GM18511 (cell line): ENCODE measurements at regions not wholly inside any gene's neighbourhood (a gene's known extent, or its start where the extent isn't known, plus 50 kb on each side); places are given as distances from the start of the nearest gene placed in this dataset.

ENCODE experiments used
- ATAC-seq: cut with Tn5 transposase; IDR thresholded peaks from one replicate; pipeline ENCODE4 v1.9.1; 2021; ENCODE audit warnings: mild to moderate bottlenecking, moderate library complexity; ENCODE audit not compliant: unreplicated experiment

DNA sequence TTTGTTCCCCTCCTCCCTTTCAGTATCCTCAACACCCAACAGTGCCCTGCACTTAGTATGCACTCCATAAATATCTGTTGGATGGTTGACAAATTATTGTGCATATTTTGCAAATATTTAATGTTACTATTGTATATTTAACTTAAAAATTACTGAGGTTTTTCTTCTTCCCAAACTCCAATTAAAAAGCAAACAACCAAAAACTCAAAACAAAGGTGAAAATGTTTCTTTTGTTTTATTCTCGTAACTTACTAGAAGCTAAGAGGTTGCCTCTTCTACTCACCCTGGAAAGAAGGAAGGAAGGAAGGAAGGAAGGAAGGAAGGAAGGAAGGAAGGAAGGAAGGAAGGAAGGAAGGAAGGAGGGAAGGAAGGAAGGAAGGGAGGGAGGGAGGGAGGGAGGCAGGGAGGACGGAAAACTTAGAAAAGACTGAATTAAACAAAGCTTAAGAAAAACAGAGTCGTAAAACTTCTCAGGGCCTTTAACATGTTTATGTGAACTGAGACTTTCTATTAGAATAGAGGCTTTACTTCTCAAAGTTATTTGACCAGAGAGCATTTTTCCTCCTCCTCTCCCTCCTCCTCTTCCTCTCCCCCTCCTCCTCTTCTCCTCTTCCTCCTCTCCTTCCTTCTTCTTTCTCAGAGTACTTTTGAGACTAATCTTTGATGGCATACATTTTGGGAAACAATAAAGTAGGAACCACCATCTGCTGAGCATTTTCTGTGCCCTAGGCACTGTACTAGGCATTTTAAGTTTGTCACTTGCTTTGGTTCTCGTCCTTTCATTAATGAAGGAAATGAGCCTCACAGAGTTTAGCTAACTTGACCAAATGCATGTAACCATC is 396.6 kb upstream of the WWC1 start:
- no peak for ATAC-seq

DNA sequence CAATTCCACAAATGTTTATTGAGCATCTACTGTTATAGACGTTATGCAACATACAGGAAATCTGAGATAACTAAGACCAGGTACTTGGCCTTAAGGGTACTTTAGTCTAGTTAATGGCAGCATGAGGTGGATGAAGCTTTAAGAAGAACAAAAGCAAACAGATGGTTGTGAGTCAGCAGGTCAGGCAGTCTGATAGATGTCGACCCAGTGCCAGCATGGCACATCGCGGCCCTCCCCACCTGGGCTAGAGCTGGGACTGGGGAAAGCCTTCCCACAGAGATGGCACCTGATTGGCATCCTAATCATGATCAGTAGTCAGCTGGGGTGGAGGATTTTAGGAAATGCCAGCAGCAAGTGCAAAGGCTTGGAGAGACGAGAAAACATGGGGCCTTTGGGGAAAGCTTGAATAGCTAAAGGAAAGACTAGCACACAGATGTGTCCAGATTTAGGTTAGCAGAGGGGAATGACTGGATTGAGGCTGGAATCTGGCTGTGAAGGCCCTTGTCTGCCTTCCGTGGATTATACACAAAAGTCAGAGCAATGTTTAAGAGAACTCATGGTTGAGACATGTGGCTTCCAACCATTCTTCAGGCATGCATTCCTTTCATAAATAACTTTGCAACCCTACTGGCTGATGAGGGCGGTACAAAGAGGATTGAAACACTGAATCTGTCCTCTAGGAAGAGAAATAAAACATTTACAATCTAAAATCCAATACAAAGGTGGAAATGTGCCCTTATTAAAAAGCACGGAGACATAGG is 395.4 kb upstream of the WWC1 start:
- no peak for ATAC-seq

DNA sequence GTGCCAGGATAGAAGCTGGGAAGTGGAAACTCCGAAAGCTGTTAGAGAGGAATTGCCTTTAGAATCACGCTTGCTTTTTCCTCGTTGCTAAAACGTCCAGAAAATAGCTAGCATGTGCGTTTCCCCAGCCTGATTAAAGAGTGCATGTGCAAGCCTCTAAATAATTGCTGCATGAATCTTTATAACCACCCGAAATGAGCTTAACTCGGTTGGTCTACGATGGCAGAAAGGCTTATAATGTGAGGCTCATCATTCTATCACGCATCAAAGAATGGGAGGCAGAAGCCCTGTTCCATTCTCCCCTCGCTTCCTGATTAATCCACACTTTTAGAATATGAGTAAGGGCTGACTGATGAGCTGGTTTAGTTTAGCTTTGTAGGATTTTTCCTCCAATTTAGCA is 394.6 kb upstream of the WWC1 start:
- no peak for ATAC-seq

DNA sequence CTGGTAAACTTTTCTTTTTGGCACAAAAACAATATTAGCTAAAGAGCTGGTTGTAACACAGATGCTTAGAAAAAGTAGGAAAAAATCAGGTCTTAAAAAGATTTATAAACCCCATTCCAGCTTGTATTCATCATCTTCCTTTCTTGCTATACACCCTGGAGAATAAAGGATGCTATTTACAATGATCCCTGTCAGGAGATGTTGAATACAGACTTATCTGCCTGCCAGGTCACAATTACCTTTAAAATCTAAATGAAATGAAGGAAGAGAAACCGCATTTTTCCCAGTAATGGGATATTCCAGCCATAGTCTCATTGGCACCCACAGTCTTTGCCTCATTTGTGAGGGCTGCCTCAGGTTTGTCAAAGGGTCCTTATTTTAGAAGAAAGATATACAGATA is 394.1 kb upstream of the WWC1 start:
- ATAC-seq: no peak

DNA sequence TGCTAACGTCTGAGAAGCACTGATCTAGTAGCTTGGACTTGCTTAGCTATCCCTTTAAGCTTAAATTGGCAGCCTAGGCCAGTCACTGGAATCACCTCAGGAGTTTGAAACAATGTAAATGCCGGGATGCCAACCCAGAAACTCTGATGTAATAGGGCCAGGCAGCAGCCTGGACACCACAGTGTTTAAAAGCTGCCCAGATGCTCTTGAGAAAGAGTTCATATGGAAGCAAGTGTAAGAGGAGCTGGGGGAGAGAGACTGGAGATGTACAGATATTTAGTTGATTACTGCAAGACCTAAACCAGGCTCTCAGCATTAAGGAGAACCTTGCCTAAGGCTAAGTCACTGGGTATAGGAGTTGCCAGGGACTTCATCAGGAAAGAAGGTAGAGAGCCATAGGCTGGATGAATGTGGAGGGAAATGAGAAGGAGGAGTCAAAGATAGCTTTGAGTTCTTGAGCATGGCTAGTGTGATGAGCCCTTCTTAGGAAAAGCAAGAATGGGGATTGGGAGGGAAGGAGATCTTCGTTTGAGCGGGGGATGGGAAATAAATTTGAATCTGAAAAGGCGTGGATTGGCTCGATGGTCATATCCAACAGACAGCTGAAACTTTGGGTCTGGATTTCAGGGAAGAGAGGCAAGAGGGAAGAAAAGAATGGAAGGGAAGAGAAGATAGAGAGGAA is 392.9 kb upstream of the WWC1 start:
- no peak for ATAC-seq

DNA sequence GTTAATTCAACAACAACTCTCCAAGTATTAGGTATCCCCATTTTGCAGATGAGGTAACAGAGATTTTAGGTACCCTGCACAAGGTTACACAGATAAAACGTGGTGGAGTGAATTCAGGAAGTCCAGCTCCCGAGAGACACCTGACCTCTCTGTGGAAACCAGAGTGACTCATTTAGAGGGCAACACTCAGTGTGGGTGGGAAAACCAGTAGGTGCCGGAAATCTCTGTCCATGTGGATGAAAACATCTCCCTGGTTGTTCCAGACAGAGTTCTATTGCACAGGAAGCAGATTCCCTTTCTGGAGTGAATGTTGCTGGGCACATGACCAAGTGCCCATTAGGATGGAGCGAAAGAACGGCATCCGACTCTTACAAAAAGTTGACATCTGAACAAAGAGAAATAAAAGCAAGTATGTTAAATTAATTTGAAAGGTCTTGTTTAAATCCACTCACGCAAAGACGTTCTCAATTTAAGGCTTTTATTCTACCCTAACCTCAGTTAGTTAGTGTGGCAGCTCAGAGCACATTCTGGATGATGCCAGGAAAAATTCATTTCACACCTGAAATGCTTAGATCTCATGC is 391.9 kb upstream of the WWC1 start:
- ATAC-seq: no peak

DNA sequence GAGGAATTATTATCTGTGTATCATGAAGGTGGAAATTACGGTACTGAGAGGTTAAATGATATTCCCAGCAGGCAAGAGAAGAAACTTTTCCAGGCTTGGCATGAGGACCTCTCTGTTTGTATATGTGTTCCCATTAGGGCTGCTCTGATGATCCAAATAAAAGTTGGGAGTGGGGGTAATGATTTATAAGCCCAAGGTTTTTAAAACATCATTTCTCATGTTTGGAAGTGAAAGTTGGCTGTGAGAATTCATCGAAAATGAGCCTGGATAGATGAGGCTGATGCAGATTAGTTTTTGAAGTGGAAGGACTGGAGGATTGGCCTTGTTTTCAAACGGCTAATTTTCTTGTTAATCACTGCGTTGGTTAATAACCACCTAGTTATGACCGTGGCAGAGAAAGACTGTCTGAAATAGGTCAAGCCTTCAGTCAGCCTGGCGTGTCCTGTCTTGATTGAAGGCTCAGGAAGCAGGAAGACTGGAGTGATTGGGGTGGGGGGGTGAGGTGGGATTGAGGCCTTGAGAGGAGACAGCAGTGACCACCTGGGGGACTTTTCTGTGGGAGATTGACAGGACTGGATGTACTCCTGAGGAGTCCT is 391.0 kb upstream of the WWC1 start:
- no peak for ATAC-seq

DNA sequence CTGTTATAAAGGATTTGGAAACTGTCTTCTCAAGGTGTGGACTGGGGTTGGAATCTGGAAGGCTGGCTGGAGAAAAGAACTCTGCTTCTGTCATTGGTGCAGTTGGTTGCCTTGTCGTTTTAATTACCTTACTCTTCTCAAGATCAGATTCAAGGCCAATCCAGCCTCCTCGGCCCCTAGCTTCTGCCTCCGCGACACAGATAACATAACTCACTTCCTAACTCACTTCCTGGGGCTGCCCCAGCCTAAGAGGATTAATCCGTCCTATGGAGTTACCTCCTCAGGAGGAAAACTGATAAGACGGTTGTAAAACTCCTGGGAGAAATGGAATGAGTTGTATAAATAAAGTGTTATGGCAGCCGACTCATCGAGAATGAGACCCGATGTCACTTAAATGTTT is 389.1 kb upstream of the WWC1 start:
- ATAC-seq: no peak

DNA sequence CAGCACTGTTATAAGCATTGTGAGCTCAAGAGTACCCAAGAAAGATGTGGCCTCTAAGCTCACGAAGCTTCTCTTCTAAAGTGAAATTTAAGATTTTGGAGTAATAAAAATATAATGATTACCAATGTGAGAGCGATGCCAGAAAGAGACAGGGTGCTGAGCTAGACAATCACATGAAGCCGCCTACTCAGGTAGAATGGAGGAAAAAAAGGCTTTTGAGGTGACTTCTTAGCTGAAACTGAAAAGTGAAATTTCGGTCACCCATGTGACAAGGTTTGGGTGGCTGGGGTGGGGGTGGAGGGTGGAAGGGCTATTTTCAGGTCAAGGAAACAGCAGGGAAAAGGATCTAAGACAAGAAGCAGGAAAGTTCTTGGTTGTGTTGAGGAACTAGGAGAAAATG is 388.2 kb upstream of the WWC1 start:
- ATAC-seq: no peak

DNA sequence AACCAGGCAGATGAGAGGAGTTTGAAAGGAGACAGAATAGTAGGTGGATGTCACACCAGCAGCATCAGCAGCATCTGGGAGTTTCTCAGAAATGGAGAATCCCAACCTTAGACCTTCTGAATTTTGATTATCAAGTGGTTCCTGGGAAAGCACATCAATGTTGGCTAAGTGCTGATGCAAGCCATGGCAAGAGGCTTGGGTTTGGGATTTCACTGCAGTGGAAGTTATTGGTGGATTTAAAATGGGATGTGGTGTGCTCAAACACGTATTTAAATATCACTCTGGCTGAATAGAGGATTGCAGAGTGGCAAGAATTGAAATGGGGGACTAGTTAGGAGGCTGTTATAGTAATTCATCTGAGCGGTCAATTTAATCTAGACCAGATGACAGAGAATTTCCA is 387.8 kb upstream of the WWC1 start:
- ATAC-seq: no peak

DNA sequence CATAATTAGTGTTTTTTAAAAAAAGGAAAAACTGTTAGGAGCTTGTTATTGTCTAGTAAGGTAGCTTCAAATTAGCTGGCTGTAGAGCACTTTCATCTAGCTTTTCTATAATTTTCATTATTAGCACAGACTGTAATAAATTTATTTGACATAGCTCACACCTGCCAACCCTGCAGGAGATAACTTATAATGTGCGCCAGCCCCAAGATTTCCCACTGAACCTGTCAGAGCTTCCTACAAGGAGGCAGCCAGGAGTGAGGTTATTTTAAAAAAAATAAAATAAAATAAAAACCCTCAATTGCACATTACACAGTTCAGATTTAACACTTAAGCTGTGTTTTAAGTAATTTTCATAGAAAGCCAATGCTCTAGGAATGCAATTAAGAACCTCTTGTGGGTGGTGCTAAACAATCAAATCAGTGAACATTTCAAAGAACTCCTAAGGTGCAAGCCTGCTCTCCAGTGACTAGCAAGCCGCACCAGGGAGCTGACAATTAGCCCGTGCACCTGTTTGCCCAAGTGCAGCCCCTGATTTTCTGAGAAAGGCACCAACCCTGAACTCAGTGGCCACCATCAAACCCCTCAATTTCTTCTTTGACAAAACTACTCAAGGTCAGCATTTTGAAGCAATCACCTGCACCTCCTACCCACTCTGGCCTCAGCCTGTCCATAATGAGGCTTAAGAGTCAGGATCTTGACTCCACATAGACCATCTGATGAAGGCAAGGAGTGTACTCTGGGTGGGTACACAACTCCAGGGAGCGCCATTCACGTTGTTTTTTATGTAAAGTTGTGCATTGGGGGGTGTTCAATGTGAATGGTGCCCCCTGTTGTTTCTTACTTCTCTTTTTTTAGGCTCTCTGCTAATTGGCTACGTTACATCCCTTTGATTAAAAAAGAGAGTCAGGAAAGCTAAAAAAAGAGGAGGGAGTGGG is 385.3 kb upstream of the WWC1 start:
- ATAC-seq: no peak

DNA sequence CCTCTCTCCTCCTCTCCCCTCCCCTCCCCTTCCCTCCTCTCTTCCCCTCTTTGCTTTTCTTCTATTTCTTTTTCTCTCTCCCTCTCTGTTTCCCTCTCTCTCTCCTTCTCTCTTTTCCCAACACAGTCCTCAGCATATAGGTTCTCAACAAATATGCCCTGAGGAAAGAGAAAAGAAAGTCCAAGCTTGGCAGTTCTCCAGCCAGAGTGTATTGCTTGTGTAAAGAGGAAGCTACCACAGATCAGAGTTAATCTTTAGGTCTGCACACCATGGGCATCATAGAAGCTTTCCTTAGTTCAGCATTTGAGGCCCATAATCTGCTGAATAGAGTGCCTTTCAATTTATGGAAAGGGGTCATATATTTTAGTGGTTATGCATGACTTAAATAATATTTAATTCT is 382.8 kb upstream of the WWC1 start:
- ATAC-seq: no peak

DNA sequence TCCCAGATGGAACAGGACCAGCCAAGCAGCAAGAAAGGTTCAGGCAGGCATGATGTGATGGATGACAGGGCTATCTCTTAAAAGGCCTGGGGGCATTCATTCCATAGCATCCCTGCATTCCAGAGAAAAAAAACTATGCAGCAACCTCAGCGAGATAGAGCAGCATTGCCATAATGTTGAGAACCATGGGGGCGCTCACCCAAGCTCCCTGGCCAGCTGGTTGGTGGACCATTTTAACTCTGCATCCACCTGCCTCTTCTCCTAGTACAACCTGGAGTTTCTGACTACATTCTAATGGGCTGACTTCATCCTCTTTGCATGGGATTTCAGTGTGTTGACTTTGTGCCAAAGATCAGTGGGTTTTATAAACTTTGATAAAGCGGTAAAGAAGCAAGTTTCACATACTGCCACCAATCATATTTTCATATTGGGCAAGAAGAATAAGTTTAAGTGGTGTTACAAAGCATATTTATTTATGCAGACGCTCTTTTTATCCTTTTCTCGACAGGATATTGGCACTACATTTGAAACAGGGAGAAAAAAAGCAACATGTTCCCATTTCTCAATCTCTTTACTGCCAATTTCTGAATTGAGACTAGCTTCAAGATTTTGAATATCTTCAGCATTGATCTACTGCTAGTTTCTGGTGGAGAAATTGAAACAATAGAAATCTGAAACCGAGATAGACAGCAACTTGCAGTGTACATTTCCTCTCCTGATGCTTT is 378.3 kb upstream of the WWC1 start:
- no peak for ATAC-seq

DNA sequence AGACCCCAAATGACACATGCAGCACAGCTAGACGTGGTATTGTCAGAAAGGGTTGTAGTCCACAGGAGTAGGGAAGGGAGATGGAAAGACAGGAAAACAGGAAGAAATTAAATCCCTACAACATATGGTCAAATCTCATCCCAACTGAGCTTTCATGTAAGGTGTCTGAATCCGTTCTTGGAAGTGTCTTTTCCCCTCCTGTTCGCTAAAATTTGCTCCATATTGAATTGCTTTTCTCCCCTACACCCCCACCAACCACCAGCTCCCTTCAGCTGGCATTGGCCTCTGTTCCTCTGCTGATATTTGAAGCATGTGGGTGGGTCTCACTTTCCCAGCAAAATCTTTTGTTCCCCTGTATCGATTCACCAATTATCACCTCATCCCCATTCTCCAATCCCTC is 376.2 kb upstream of the WWC1 start:
- ATAC-seq: no peak

DNA sequence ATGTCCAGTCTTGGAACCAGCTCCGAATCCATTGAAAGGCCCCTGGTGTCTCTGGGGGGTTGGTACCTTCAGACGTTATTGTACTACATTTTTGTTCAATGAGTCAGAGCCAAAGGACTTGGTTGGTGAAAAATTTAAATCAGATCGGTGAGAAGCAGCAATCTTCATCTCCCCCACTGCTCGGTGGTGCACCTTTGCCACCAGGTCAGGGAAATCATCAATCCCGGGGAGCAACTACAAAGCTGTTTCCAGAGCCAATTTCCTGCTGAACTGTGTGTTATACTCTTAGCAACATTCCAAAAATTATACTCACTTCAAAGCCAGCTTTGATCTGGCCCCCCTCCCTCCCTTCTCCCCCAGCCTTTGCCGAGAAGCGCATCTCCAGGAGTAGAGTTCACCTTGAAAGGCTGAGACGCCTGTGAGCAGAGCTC is 375.2 kb upstream of the WWC1 start:
- no peak for ATAC-seq

DNA sequence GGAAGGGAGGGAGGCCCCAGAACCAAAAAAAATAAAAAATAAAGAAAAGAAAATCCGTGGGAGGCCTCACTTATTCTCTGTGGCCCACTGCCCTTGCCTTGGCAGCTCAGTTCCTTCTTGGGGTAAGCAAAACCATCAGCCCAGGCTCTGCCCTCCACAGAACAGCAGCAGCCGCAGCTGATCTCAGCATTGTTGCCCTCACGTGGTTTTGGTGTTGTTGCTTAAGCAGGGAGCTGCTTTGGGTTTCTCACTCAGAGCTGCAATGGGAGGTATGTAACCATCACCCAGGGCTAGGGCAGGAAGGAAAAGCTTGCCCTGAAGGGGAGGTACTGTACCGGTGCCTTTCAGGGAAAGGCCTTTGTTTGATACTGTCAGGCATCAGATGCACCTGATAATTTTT is 374.7 kb upstream of the WWC1 start:
- ATAC-seq: no peak

DNA sequence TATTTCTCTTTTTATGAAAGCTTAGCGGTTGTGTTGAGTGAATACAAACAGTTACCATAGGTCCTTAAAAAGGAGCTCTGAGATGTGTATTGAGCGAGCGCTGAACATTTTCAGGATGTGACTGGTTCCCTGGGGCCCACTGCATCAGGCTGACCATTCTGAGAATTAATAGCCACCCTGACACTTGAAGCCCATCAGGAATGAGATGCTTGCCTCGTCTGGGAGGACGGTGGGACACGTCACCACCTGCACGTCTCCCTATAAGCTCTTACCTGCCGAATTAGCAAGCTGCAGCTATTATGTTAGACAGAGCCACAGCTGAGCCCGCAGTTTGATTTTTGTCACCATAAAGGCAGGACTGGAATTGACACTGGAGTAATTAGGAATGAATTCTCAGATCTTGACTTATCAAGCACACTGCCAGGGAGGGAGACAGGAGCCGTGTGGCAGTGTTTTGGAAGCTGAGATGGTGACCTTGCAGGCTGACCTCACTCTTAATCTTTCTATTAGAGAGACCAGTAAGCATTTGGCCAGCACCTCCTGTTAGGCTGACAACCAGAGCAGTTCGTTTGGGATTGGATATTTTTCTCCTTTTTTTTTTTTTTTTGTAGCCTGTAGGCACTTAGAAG is 373.1 kb upstream of the WWC1 start:
- ATAC-seq: no peak

DNA sequence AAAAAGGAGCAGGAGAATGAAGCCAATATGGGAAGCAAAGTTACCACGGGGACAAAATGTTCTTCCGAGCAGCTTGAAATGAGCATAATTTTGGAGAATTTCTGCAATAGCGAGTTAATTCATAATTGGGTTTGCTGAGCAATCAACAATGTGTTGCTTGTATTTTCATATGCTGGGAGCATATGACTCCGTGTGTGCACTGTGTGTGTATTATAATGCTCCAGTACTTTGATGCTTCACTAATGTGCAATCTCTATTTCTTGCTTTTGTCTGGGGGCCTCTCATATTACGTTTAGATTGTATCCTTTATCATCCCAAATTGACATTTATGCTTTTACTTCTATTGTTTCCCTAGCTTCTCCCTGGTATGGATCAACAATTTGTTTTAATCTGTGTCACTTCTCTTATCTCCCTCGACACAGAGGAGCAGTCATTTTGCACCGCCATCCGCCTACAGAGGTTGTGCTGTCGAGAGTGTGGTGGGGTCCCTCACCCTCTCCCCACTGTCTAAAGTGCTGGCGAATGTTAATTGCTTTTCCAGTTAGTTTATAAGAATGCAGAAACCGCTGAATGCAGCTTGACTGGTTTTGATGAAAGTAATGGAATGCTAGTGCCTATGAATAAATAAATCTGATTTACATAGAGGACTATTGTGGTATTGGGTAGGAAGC is 372.5 kb upstream of the WWC1 start:
- ATAC-seq: no peak
